A549 (cell line): ENCODE measurements at regions not wholly inside any gene's neighbourhood (a gene's known extent, or its start where the extent isn't known, plus 50 kb on each side); places are given as distances from the start of the nearest gene placed in this dataset.

Source experiments
- ATAC-seq, 2 experiments: fragments of 200-7000 bp in 1 of 2; fragments of >200 bp in 1 of 2; cut with Nextera tagmentation in 1 of 2; cut with Tn5 transposase in 1 of 2; 3 replicates each; pipeline versions ENCODE4 v1.8.0 to v1.9.1; 2018 to 2020; ENCODE audit warnings: mild to moderate bottlenecking in 1 of 2, moderate library complexity in 1 of 2
- CTCF ChIA-PET: fragments of 300-600 bp; sonication (Branson Sonifier 250); formaldehyde crosslinking; extraction: SDS; loops from one replicate; lab custom pipeline; 2021; ENCODE audit warnings: antibody characterized with exemption, inconsistent platforms; lab: Yijun Ruan, JAX
- POLR2A ChIA-PET: fragments of 350-600 bp; formaldehyde crosslinking; extraction: SDS; loops from one replicate; lab custom pipeline; 2021; ENCODE audit warnings: antibody characterized with exemption, inconsistent platforms; lab: Yijun Ruan, JAX
- DNase-seq, 2 experiments: peaks; one replicate each; pipeline versions ENCODE4 v3.0.0 to v3.0.0-alpha.2; 2011 to 2016; ENCODE audit warnings: low read depth in 1 of 2, low spot score in 1 of 2
- FAIRE-seq: peaks from 2 replicates; lab custom pipeline; 2011; peaks lifted over from hg19 to GRCh38; lab: Jason Lieb, UNC
- H3K27ac ChIP-seq, 2 experiments: fragments of >200 bp; sonication (Bioruptor Twin); formaldehyde crosslinking; 3 replicates each; pipeline ENCODE4 v1.5.1; 2016 to 2017
- H3K4me1 ChIP-seq: fragments of >200 bp; sonication (Bioruptor Twin); formaldehyde crosslinking; 3 replicates; pipeline ENCODE4 v1.6.1; 2016
- H3K4me2 ChIP-seq: fragments of >200 bp; sonication (Bioruptor Twin); formaldehyde crosslinking; 3 replicates; pipeline ENCODE4 v1.6.1; 2016
- H3K4me3 ChIP-seq: fragments of >200 bp; sonication (Bioruptor Twin); formaldehyde crosslinking; 3 replicates; pipeline ENCODE4 v1.5.1; 2016
- H3K9me3 ChIP-seq: fragments of >200 bp; sonication (Bioruptor Twin); formaldehyde crosslinking; 3 replicates; pipeline ENCODE4 v1.6.1; 2016
- BCL3 ChIP-seq: fragments of >200 bp; sonication (Bioruptor Twin); formaldehyde crosslinking; IDR thresholded peaks from 3 replicates; pipeline ENCODE4 v1.6.1; 2016
- E2F6 ChIP-seq: IDR thresholded peaks from 2 replicates; pipeline ENCODE4 v1.6.1; 2012; ENCODE audit warnings: low read depth, borderline replicate concordance
- EHMT2 ChIP-seq: fragments of 200-600 bp; sonication (generic); IDR thresholded peaks from 2 replicates; pipeline ENCODE4 v1.6.1; 2016; ENCODE audit warnings: antibody characterized with exemption, low read depth, mild to moderate bottlenecking, moderate library complexity
- ELK1 ChIP-seq: fragments of 150-350 bp; IDR thresholded peaks from 2 replicates; pipeline ENCODE4 v1.6.1; 2014; ENCODE audit warnings: low read depth, mild to moderate bottlenecking, low read length
- FOSB ChIP-seq: fragments of 250-450 bp; sonication (Bioruptor Pico); IDR thresholded peaks from 2 replicates; pipeline ENCODE4 v1.5.0; 2020; ENCODE audit warnings: mild to moderate bottlenecking, moderate library complexity
- FOSL2 ChIP-seq, 2 experiments: fragments of 450-650 bp in 1 of 2; fragments of >200 bp in 1 of 2; sonication (Bioruptor Twin) in 1 of 2; formaldehyde crosslinking; IDR thresholded peaks; 2 replicates each; pipeline versions ENCODE4 v1.5.0 to v1.6.1; 2016 to 2020; ENCODE audit warnings: mild to moderate bottlenecking in 1 of 2, moderate library complexity in 1 of 2
- HDAC2 ChIP-seq: fragments of 200-600 bp; sonication (generic); IDR thresholded peaks from 2 replicates; pipeline ENCODE4 v1.6.1; 2016
- HES2 ChIP-seq: fragments of >200 bp; sonication (Bioruptor Twin); formaldehyde crosslinking; IDR thresholded peaks from 2 replicates; pipeline ENCODE4 v1.6.1; 2016
- HEYL ChIP-seq: fragments of 250-450 bp; sonication (Bioruptor Pico); IDR thresholded peaks from 2 replicates; pipeline ENCODE4 v1.8.0; 2021; ENCODE audit warnings: mild to moderate bottlenecking, moderate library complexity
- HMGXB4 ChIP-seq: fragments of 250-450 bp; sonication (Bioruptor Pico); IDR thresholded peaks from 2 replicates; pipeline ENCODE4 v1.5.0; 2021; ENCODE audit warnings: mild to moderate bottlenecking, moderate library complexity, borderline replicate concordance
- HOXB5 ChIP-seq: fragments of 250-450 bp; sonication (Bioruptor Pico); IDR thresholded peaks from 2 replicates; pipeline ENCODE4 v1.5.0; 2020; ENCODE audit warnings: mild to moderate bottlenecking, moderate library complexity
- KDM5A ChIP-seq: fragments of 200-600 bp; sonication (generic); IDR thresholded peaks from 2 replicates; pipeline ENCODE4 v1.6.1; 2016; ENCODE audit warnings: antibody characterized with exemption, mild to moderate bottlenecking
- MAZ ChIP-seq: fragments of 150-350 bp; IDR thresholded peaks from 2 replicates; pipeline ENCODE4 v1.6.1; 2014; ENCODE audit warnings: antibody characterized with exemption, low read depth, low read length, borderline replicate concordance
- MYC ChIP-seq: IDR thresholded peaks from 2 replicates; pipeline ENCODE4 v1.6.1; 2012; ENCODE audit warnings: mild to moderate bottlenecking, inconsistent platforms, low read length, improper control_type of control experiment, borderline replicate concordance
- NFE2L2 ChIP-seq: fragments of 150-350 bp; conservative IDR thresholded peaks from 2 replicates; pipeline ENCODE4 v1.6.1; 2014; ENCODE audit warnings: low read length
- PBX3 ChIP-seq: IDR thresholded peaks from 2 replicates; pipeline ENCODE4 v1.6.1; 2012
- PHF8 ChIP-seq: fragments of 200-600 bp; sonication (generic); IDR thresholded peaks from 2 replicates; pipeline ENCODE4 v1.6.1; 2016; ENCODE audit warnings: low read depth, mild to moderate bottlenecking, antibody characterized with exemption, moderate library complexity, borderline replicate concordance
- RFX5 ChIP-seq: fragments of 450-650 bp; IDR thresholded peaks from 2 replicates; pipeline ENCODE4 v1.7.1; 2014; ENCODE audit warnings: antibody characterized with exemption, mild to moderate bottlenecking, moderate library complexity
- SMC3 ChIP-seq: fragments of >200 bp; sonication (Bioruptor Twin); formaldehyde crosslinking; IDR thresholded peaks from 3 replicates; pipeline ENCODE4 v1.6.1; 2018; ENCODE audit warnings: inconsistent platforms
- TFCP2L1 ChIP-seq: fragments of 250-450 bp; sonication (Bioruptor Pico); IDR thresholded peaks from 2 replicates; pipeline ENCODE4 v1.5.0; 2021; ENCODE audit warnings: mild to moderate bottlenecking
- ZFP36 ChIP-seq: fragments of 450-650 bp; IDR thresholded peaks from 2 replicates; pipeline ENCODE4 v1.6.1; 2014; ENCODE audit warnings: borderline replicate concordance; ENCODE audit not compliant: partially characterized antibody
- WGBS: methylation state at CpG from one replicate; pipeline ENCODE4 v1.1.6; 2017; ENCODE audit errors: missing lambda C conversion rate; 5-methylcytosine and 5-hydroxymethylcytosine counted together

GRCh38 chr11:41947392-41947791, 487.9 kb upstream of the LRRC4C start:
- H3K4me3 ChIP-seq: no peak overlapping the region
- no peak overlapping the region for H3K4me2 ChIP-seq
- H3K9me3 ChIP-seq: no peaks in the 10 kb centered on the region
- DNase-seq (no peak), ATAC-seq (no peak), FAIRE-seq (no peak)
- H3K27ac ChIP-seq: no peak overlapping the region
- POLR2A ChIA-PET: no interaction called here
- WGBS: 23% methylated on average over 11 of the region's 12 CpGs
- H3K4me1 ChIP-seq: no peaks in the 10 kb centered on the region
- CTCF ChIA-PET: no interaction called here
- TF ChIP-seq RFX5 (no peak), HMGXB4 (CRISPR knock-in tag) (no peak), HEYL (no peak)

- TF ChIP-seq HEYL: no peak
- no peak for TF ChIP-seq HOXB5 (CRISPR knock-in tag)
- TF ChIP-seq FOSB: no peak
- no peak for TF ChIP-seq FOSL2 (IDR thresholded peaks at IDR 0.05)
- no peak for TF ChIP-seq FOSL2 (CRISPR knock-in tag; IDR thresholded peaks at IDR 0.05)
- TF ChIP-seq ELK1: no peak
- TF ChIP-seq KDM5A: no peak
- TF ChIP-seq PBX3: no peak
- no peak for TF ChIP-seq PHF8
- Histone ChIP-seq H3K4me2 (no peak overlapping the region), H3K9me3 (no peaks in the 10 kb centered on the region), H3K27ac (no peak overlapping the region), H3K4me3 (no peak overlapping the region), H3K4me1 (no peaks in the 10 kb centered on the region)
- DNase-seq (no peak), ATAC-seq (no peak), FAIRE-seq (no peak)
- ChIA-PET CTCF (no interaction called here), POLR2A (no interaction called here)
- WGBS: 2% methylated on average over 4 of the region's 4 CpGs
These were observed 491.2 kb upstream of the LRRC4C start for GRCh38 chr11:41950470-41951143.

GRCh38 chr11:41954034-41954433, 494.6 kb upstream of the LRRC4C start:
- Histone ChIP-seq H3K9me3 (peaks cover 8% of the 10 kb centered on the region; the same call in 1 of the 3 replicates), H3K4me1 (no peaks in the 10 kb centered on the region), H3K27ac (no peak overlapping the region)
- CTCF ChIA-PET: no interaction called here
- DNase-seq (no peak), ATAC-seq (no peak)
- no peak for TF ChIP-seq SMC3
- no peak for TF ChIP-seq HDAC2
- no peak for TF ChIP-seq FOSB
- TF ChIP-seq NFE2L2: no peak
- TF ChIP-seq TFCP2L1 (CRISPR knock-in tag): no peak
- TF ChIP-seq ZFP36: no peak
- no peak for TF ChIP-seq EHMT2
- TF ChIP-seq, all 56 proteins: peak for 0
- FAIRE-seq: no peak
- Histone ChIP-seq H3K4me2 (no peak overlapping the region), H3K4me3 (no peak overlapping the region)
- POLR2A ChIA-PET: no interaction called here

- H3K4me1 ChIP-seq: no peaks in the 10 kb centered on the region
- TF ChIP-seq MYC: no peak
- TF ChIP-seq MAZ: no peak
- TF ChIP-seq HES2: no peak
- no peak for TF ChIP-seq BCL3
- TF ChIP-seq E2F6: no peak
- ATAC-seq (no peak), DNase-seq (no peak), FAIRE-seq (no peak)
- ChIA-PET CTCF (no interaction called here), POLR2A (no interaction called here)
- WGBS: 4% methylated on average over 2 of the region's 2 CpGs
- peaks cover 8% of the 10 kb centered on the region; the same call in 1 of the 3 replicates for H3K9me3 ChIP-seq
- H3K27ac ChIP-seq: no peak overlapping the region
- no peak overlapping the region for H3K4me2 ChIP-seq
- no peak overlapping the region for H3K4me3 ChIP-seq
These were observed 495.6 kb upstream of the LRRC4C start for GRCh38 chr11:41955066-41955465.
